ENCODE measurements at regions not wholly inside any gene's neighbourhood (a gene's known extent, or its start where the extent isn't known, plus 50 kb on each side); places are given as distances from the start of the nearest gene placed in this dataset.

DNA sequence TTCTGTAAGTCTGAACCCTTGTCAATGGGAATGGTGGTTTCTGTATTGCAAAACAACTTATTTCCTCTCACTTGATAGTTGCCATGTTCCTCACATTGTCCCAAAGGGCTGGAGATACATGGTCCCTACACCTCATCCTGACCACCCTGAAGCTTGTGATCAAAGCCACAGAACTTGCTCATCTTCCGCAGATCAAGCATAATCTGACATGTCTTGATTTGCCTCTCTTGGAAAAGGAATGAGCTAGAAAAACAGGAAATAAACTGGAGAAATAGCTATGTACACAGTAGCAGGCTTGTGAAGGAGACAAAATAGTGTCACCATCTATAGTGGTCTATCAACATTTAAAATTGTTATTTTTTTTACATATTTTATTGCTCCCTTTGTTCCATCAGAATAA, 871.9 kb upstream of the C9orf72 start:
- Histone ChIP-seq H3K4me3 (ENCODE audit: control insufficient read depth in 1 of 2, extremely low read depth in 1 of 2, low read length in 1 of 2) (no peak overlapping the region), H3K27ac (ENCODE audit: low read length) (no peak overlapping the region), H3K27me3 (replicated peaks in 1 of 2; ENCODE audit: control insufficient read depth in 2 of 2, extremely low read depth in 1 of 2, insufficient read depth in 2 of 2, low read length in 1 of 2) (no peaks in the 10 kb centered on the region), H3K9me3 (no peaks in the 10 kb centered on the region), H3K36me3 (ENCODE audit: control insufficient read depth in 2 of 2, extremely low read depth in 1 of 2, insufficient read depth in 1 of 2, low read length in 1 of 2) (no peaks in the 10 kb centered on the region), H3K4me1 (ENCODE audit: control insufficient read depth in 1 of 2, extremely low read depth in 1 of 2, insufficient read depth in 2 of 2, low read length in 2 of 2) (no peaks in the 10 kb centered on the region)
- Mint-ChIP-seq H3K9me3 (peaks cover 0 to 22% (median 5%) of the 10 kb centered on the region in 3 donors), H3K27me3 (no peaks in the 10 kb centered on the region), H3K4me1 (no peaks in the 10 kb centered on the region), H3K36me3 (no peaks in the 10 kb centered on the region), H3K27ac (no peak overlapping the region), H3K4me3 (no peak overlapping the region)
- ATAC-seq (replicated peaks in 1 of 4) (no peak), DNase-seq (no peak)
- no CpG with 5 or more reads among the region's 1 CpG for WGBS (ENCODE audit: insufficient coverage)
- ChIA-PET POLR2A (no interaction called here), CTCF (no interaction called here)

DNA sequence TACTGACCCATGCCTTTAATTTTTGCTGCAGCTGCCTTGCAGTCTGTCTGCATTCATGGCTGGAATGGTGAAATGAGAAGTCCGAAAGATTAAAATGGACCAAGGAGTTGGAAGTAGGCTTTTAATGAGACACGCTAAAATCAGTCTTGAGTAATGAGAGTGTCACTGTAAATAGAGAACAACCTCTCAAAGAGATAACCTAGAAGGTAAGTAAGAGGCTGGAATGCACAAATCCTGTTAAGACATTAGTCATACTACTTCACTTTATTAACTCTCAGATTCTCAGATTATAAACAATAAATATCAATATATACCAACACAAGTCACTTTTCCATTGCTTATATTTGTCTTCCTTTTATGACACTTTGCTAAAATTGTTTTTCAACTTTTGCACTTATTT, 880.6 kb upstream of the C9orf72 start:
- no peak for DNase-seq
- no peaks in the 10 kb centered on the region for H3K27me3 Mint-ChIP-seq
- no peaks in the 10 kb centered on the region for H3K9me3 ChIP-seq
- POLR2A ChIA-PET: no interaction called here
- CTCF ChIA-PET: no interaction called here
- H3K4me3 Mint-ChIP-seq: no peak overlapping the region
- H3K4me3 ChIP-seq (ENCODE audit: control insufficient read depth in 1 of 2, extremely low read depth in 1 of 2, low read length in 1 of 2): no peak overlapping the region
- no peaks in the 10 kb centered on the region for H3K36me3 Mint-ChIP-seq
- WGBS (ENCODE audit: insufficient coverage): no CpG with 5 or more reads among the region's 2 CpGs
- no peaks in the 10 kb centered on the region for H3K27me3 ChIP-seq (replicated peaks in 1 of 2; ENCODE audit: control insufficient read depth in 2 of 2, extremely low read depth in 1 of 2, insufficient read depth in 2 of 2, low read length in 1 of 2)
- H3K4me1 Mint-ChIP-seq: no peaks in the 10 kb centered on the region
- no peak overlapping the region for H3K27ac Mint-ChIP-seq
- no peaks in the 10 kb centered on the region for H3K36me3 ChIP-seq (ENCODE audit: control insufficient read depth in 2 of 2, extremely low read depth in 1 of 2, insufficient read depth in 1 of 2, low read length in 1 of 2)
- no peak for ATAC-seq (replicated peaks in 1 of 4)
- H3K27ac ChIP-seq (ENCODE audit: low read length): no peak overlapping the region
- peaks cover 0 to 5% (median 5%) of the 10 kb centered on the region in 3 donors for H3K9me3 Mint-ChIP-seq
- no peaks in the 10 kb centered on the region for H3K4me1 ChIP-seq (ENCODE audit: control insufficient read depth in 1 of 2, extremely low read depth in 1 of 2, insufficient read depth in 2 of 2, low read length in 2 of 2)

DNA sequence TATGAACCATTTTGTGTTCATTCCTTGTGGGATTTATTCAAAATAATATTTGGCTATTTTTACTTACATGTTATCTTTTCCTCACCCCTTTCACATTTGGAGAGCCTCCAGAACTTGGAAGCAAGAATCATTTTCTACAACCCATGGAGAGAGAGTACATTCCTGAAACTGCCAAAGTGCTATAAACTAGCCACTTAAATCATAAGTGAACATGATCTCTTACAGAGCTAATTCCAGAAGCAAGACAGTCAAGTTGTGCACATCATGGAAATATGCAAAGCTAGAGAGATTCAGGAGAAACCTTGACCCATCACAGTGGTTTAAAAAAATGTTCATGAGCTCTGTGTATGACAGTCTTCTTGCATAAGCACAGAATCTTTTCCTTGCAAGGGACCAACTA, 883.6 kb upstream of the C9orf72 start:
- H3K4me1 Mint-ChIP-seq: no peaks in the 10 kb centered on the region
- H3K4me3 Mint-ChIP-seq: no peak overlapping the region
- H3K36me3 ChIP-seq (ENCODE audit: control insufficient read depth in 2 of 2, extremely low read depth in 1 of 2, insufficient read depth in 1 of 2, low read length in 1 of 2): no peaks in the 10 kb centered on the region
- DNase-seq (no peak), ATAC-seq (replicated peaks in 1 of 4) (no peak)
- H3K9me3 Mint-ChIP-seq: peaks cover 0 to 10% (median 8%) of the 10 kb centered on the region in 3 donors
- H3K4me3 ChIP-seq (ENCODE audit: control insufficient read depth in 1 of 2, extremely low read depth in 1 of 2, low read length in 1 of 2): no peak overlapping the region
- ChIA-PET POLR2A (no interaction called here), CTCF (no interaction called here)
- no peaks in the 10 kb centered on the region for H3K4me1 ChIP-seq (ENCODE audit: control insufficient read depth in 1 of 2, extremely low read depth in 1 of 2, insufficient read depth in 2 of 2, low read length in 2 of 2)
- no peaks in the 10 kb centered on the region for H3K27me3 Mint-ChIP-seq
- H3K27me3 ChIP-seq (replicated peaks in 1 of 2; ENCODE audit: control insufficient read depth in 2 of 2, extremely low read depth in 1 of 2, insufficient read depth in 2 of 2, low read length in 1 of 2): no peaks in the 10 kb centered on the region
- H3K27ac ChIP-seq (ENCODE audit: low read length): no peak overlapping the region
- H3K36me3 Mint-ChIP-seq: no peaks in the 10 kb centered on the region
- H3K27ac Mint-ChIP-seq: no peak overlapping the region
- no peaks in the 10 kb centered on the region for H3K9me3 ChIP-seq

DNA sequence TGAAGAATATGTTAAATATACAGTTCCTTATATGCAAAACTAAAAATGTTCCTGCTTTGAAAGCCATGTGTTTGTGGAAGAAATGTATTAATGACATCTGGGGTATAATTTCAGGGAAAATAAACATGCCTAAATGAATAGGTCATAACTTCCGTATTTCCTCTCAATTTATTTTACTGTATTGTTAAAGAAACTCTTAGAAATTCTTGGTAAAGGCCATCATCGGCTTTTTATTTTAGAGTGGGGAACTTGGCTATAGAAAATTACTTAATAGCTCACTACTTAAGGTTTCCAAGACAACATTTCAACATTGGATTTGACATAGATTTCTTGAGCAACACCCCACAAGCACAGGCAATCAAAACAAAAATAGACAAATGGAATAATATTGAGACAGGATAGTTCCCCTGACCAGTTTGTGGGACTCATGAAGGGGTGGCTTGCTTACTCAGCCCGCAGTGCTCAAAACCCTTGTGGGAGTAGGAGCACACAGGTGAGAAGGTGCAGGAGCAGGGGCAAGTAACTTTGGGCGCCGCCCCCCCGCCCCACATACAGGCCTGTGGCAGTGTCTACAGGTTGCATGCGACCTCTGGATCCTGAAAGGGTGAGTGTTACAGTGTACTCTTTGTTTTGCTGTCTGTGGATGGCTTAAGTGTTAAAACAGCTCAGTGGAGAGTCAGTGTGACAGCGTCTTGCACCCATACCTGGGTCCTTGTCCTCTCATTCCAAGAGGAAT, 891.4 kb upstream of the C9orf72 start:
- Histone ChIP-seq H3K4me1 (ENCODE audit: control insufficient read depth in 1 of 2, extremely low read depth in 1 of 2, insufficient read depth in 2 of 2, low read length in 2 of 2) (no peaks in the 10 kb centered on the region), H3K27ac (ENCODE audit: low read length) (no peak overlapping the region), H3K4me3 (ENCODE audit: control insufficient read depth in 1 of 2, extremely low read depth in 1 of 2, low read length in 1 of 2) (no peak overlapping the region), H3K9me3 (no peaks in the 10 kb centered on the region), H3K36me3 (ENCODE audit: control insufficient read depth in 2 of 2, extremely low read depth in 1 of 2, insufficient read depth in 1 of 2, low read length in 1 of 2) (no peaks in the 10 kb centered on the region), H3K27me3 (replicated peaks in 1 of 2; ENCODE audit: control insufficient read depth in 2 of 2, extremely low read depth in 1 of 2, insufficient read depth in 2 of 2, low read length in 1 of 2) (no peaks in the 10 kb centered on the region)
- Mint-ChIP-seq H3K9me3 (peaks cover 14 to 36% (median 18%) of the 10 kb centered on the region in 3 donors), H3K36me3 (no peaks in the 10 kb centered on the region), H3K4me3 (no peak overlapping the region), H3K4me1 (no peaks in the 10 kb centered on the region), H3K27me3 (no peaks in the 10 kb centered on the region), H3K27ac (no peak overlapping the region)
- DNase-seq: no peak
- WGBS (ENCODE audit: insufficient coverage): 86% methylated on average over 5 of the region's 8 CpGs
- CTCF ChIA-PET: no interaction called here
- POLR2A ChIA-PET: no interaction called here
- no peak for ATAC-seq (replicated peaks in 1 of 4)

DNA sequence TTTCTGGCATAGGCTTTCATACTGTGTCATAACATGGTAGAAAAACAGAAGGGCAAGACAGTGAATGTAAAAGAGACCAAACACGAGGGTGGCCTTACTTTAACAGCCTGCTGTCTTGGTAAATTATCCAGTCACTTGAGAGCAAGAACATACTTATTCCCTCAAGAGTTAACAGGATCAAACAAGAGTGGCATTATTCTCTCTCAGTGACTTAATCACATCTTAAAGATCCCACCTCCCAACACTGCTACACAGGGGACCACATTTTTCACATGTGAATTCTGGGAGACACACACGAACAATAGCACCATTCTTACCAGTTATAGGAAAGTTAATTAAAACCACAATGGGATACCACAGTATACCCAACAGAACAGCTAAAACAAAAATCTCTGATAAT, 898.0 kb upstream of the C9orf72 start:
- Histone ChIP-seq H3K9me3 (no peaks in the 10 kb centered on the region), H3K27ac (ENCODE audit: low read length) (no peak overlapping the region), H3K4me3 (ENCODE audit: control insufficient read depth in 1 of 2, extremely low read depth in 1 of 2, low read length in 1 of 2) (no peak overlapping the region), H3K27me3 (replicated peaks in 1 of 2; ENCODE audit: control insufficient read depth in 2 of 2, extremely low read depth in 1 of 2, insufficient read depth in 2 of 2, low read length in 1 of 2) (no peaks in the 10 kb centered on the region), H3K4me1 (ENCODE audit: control insufficient read depth in 1 of 2, extremely low read depth in 1 of 2, insufficient read depth in 2 of 2, low read length in 2 of 2) (no peaks in the 10 kb centered on the region), H3K36me3 (ENCODE audit: control insufficient read depth in 2 of 2, extremely low read depth in 1 of 2, insufficient read depth in 1 of 2, low read length in 1 of 2) (no peaks in the 10 kb centered on the region)
- POLR2A ChIA-PET: no interaction called here
- no peaks in the 10 kb centered on the region for H3K27me3 Mint-ChIP-seq
- H3K36me3 Mint-ChIP-seq: no peaks in the 10 kb centered on the region
- CTCF ChIA-PET: no interaction called here
- WGBS (ENCODE audit: insufficient coverage): 20% methylated on average over 1 of the region's 2 CpGs
- no peak overlapping the region for H3K4me3 Mint-ChIP-seq
- peaks cover 11 to 17% (median 17%) of the 10 kb centered on the region in 3 donors for H3K9me3 Mint-ChIP-seq
- no peak for ATAC-seq (replicated peaks in 1 of 4)
- H3K27ac Mint-ChIP-seq: no peak overlapping the region
- DNase-seq: no peak
- H3K4me1 Mint-ChIP-seq: no peaks in the 10 kb centered on the region

DNA sequence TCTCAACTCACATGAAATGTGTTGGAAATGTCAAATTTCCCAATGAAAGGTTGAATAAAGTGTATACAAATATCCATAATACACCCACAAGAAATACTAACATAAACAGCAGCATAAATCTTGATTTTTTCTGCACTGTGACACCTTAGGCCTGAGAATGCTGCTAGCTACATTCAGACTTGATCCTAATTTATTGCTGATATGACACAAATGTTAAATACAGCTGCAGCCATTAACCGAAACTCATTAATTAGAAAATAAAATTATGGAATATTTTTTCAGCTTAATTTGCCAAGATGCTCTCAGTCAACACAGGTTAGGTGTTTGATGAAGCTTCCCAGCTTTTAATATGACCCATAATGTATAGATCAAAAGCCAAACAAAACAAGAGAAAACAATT, 914.3 kb upstream of the C9orf72 start:
- H3K4me3 ChIP-seq (ENCODE audit: control insufficient read depth in 1 of 2, extremely low read depth in 1 of 2, low read length in 1 of 2): no peak overlapping the region
- ATAC-seq (replicated peaks in 1 of 4): no peak
- CTCF ChIA-PET: interaction anchor here in 1 of 2 donors (0.6 kb wide), 1 partner anchor 43 kb away, joined by 3 read pairs; no protein-coding TSS in a partner anchor
- no peaks in the 10 kb centered on the region for H3K4me1 ChIP-seq (ENCODE audit: control insufficient read depth in 1 of 2, extremely low read depth in 1 of 2, insufficient read depth in 2 of 2, low read length in 2 of 2)
- POLR2A ChIA-PET: no interaction called here
- no peaks in the 10 kb centered on the region for H3K27me3 ChIP-seq (replicated peaks in 1 of 2; ENCODE audit: control insufficient read depth in 2 of 2, extremely low read depth in 1 of 2, insufficient read depth in 2 of 2, low read length in 1 of 2)
- peaks cover 0 to 17% (median 6%) of the 10 kb centered on the region in 3 donors for H3K9me3 Mint-ChIP-seq
- WGBS (ENCODE audit: insufficient coverage): no CpG with 5 or more reads among the region's 1 CpG
- H3K27ac Mint-ChIP-seq: no peak overlapping the region
- DNase-seq: no peak
- H3K9me3 ChIP-seq: no peaks in the 10 kb centered on the region
- no peaks in the 10 kb centered on the region for H3K36me3 Mint-ChIP-seq
- no peaks in the 10 kb centered on the region for H3K27me3 Mint-ChIP-seq
- H3K4me3 Mint-ChIP-seq: no peak overlapping the region
- H3K27ac ChIP-seq (ENCODE audit: low read length): no peak overlapping the region
- H3K4me1 Mint-ChIP-seq: no peaks in the 10 kb centered on the region
- H3K36me3 ChIP-seq (ENCODE audit: control insufficient read depth in 2 of 2, extremely low read depth in 1 of 2, insufficient read depth in 1 of 2, low read length in 1 of 2): no peaks in the 10 kb centered on the region

DNA sequence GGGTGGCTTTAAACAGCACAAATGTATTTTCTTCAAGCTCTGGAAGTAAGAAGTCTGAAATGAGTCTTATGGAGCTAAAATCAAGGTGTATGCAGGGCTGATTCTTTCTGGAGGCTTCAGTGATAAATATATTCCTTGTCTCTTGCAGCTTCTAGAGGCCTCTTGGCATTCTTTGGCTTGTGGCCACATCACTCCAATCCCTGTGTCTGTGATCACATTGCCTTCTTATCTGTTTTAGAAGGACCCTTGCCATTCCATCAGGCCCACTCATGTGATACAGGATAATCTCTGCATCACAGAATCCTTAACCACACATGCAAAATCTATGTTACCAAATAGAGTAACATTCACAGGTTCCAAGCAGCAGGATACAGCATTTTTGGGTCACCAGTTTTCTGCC, 917.8 kb upstream of the C9orf72 start:
- POLR2A ChIA-PET: no interaction called here
- no peak overlapping the region for H3K4me3 Mint-ChIP-seq
- no peak for DNase-seq
- H3K27me3 ChIP-seq (replicated peaks in 1 of 2; ENCODE audit: control insufficient read depth in 2 of 2, extremely low read depth in 1 of 2, insufficient read depth in 2 of 2, low read length in 1 of 2): no peaks in the 10 kb centered on the region
- CTCF ChIA-PET: no interaction called here
- no peak overlapping the region for H3K27ac Mint-ChIP-seq
- H3K9me3 Mint-ChIP-seq: peaks cover 4 to 12% (median 9%) of the 10 kb centered on the region in 3 donors
- H3K27ac ChIP-seq (ENCODE audit: low read length): no peak overlapping the region
- no peak overlapping the region for H3K4me3 ChIP-seq (ENCODE audit: control insufficient read depth in 1 of 2, extremely low read depth in 1 of 2, low read length in 1 of 2)
- no peaks in the 10 kb centered on the region for H3K9me3 ChIP-seq
- no peaks in the 10 kb centered on the region for H3K36me3 ChIP-seq (ENCODE audit: control insufficient read depth in 2 of 2, extremely low read depth in 1 of 2, insufficient read depth in 1 of 2, low read length in 1 of 2)
- no peaks in the 10 kb centered on the region for H3K4me1 Mint-ChIP-seq
- H3K4me1 ChIP-seq (ENCODE audit: control insufficient read depth in 1 of 2, extremely low read depth in 1 of 2, insufficient read depth in 2 of 2, low read length in 2 of 2): no peaks in the 10 kb centered on the region
- no peak for ATAC-seq (replicated peaks in 1 of 4)
- no peaks in the 10 kb centered on the region for H3K36me3 Mint-ChIP-seq
- no peaks in the 10 kb centered on the region for H3K27me3 Mint-ChIP-seq

Data from T-cell (primary cell).